ENCODE measurements at regions not wholly inside any gene's neighbourhood (a gene's known extent, or its start where the extent isn't known, plus 50 kb on each side); places are given as distances from the start of the nearest gene placed in this dataset.

DNA sequence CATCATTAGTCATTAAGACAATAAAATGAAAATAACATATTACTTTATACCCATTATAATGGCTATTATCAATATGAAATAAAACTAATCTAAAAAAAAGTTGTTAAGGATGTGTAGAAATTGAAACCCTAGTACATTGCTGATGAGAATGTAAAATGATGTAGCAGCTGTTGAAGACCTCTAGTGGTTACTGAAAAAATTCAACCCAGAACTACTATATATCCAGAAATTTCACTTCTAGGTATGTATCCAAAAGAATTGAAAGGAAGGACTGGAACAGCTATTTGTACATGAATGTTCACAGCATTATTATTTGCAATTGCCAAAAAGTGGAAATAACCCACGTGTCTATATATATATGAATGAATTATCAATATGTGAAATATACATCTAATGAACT lies 180.3 kb upstream of the KLHL4 start:
- no peak overlapping the region for H3K4me3 ChIP-seq (ENCODE audit: control insufficient read depth, low read depth, low read length)
- TF ChIP-seq, protein P1, sequence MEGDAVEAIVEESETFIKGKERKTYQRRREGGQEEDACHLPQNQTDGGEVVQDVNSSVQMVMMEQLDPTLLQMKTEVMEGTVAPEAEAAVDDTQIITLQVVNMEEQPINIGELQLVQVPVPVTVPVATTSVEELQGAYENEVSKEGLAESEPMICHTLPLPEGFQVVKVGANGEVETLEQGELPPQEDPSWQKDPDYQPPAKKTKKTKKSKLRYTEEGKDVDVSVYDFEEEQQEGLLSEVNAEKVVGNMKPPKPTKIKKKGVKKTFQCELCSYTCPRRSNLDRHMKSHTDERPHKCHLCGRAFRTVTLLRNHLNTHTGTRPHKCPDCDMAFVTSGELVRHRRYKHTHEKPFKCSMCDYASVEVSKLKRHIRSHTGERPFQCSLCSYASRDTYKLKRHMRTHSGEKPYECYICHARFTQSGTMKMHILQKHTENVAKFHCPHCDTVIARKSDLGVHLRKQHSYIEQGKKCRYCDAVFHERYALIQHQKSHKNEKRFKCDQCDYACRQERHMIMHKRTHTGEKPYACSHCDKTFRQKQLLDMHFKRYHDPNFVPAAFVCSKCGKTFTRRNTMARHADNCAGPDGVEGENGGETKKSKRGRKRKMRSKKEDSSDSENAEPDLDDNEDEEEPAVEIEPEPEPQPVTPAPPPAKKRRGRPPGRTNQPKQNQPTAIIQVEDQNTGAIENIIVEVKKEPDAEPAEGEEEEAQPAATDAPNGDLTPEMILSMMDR (conservative IDR thresholded peaks at IDR 0.05; ENCODE audit: control insufficient read depth, insufficient read depth, low read depth, low read length): no peak
- no peak for DNase-seq (ENCODE audit: low read depth)

DNA sequence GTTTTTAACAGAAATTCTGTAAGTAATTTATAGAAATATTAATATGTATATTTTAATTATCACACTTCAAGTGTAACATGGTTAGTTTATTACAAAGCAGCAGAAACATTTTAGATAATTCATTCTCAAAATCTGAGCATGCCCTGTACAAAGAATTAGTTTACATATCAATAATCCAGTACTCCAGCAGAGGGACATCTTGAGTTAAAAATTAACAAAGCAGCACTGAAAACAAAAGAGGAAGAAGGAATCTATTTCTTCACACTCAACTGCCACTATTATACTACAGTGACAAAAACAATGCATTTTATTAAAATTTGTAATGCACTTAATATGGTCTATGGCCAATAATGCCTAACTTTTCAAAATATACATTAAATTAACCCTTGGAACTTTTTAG lies 179.1 kb upstream of the KLHL4 start:
- DNase-seq (ENCODE audit: low read depth): peak; percentile 16
- TF ChIP-seq, protein P1 (conservative IDR thresholded peaks at IDR 0.05; ENCODE audit: control insufficient read depth, insufficient read depth, low read depth, low read length): peak; percentile 34
- H3K4me3 ChIP-seq (ENCODE audit: control insufficient read depth, low read depth, low read length): no peak overlapping the region

DNA sequence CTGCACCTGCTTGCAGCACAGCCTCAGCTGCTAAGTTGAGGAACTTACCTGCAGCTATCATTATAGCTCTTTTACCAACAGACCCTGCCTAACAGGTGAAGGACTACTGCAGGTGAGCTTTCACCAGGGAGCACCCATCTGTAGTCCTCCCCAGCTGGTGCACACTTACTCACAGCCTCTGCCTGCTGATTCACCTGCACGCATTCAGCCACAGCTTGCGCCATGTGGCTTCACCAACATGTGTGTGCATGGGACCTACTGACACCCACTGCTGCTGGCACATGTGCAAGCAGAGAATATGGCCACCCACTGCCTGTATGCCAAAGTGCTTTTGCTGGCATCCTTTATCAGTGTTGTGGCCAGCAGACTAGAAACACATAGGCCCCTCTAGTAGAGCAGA lies 146.7 kb upstream of the KLHL4 start:
- no peak for DNase-seq (ENCODE audit: low read depth)
- TF ChIP-seq, protein P1 (conservative IDR thresholded peaks at IDR 0.05; ENCODE audit: control insufficient read depth, insufficient read depth, low read depth, low read length): no peak
- no peak overlapping the region for H3K4me3 ChIP-seq (ENCODE audit: control insufficient read depth, low read depth, low read length)

DNA sequence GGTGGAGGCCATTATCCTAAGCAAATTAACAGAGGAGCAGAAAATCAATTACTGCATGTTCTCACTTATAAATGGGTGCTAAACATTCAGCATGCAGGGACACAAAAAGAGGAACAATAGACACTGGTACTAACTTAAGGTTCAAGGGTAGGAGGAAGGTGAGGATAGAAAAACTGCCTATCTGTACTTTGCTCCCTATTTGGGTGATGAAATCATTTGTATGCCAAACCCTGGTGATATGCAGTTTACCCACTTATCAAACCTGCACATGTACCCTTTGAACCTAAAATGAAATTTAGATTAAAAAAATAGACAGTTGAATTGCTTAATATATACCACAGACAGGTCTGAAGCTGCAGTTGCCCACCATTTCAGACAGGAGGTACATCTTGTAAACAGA lies 143.3 kb upstream of the KLHL4 start:
- DNase-seq (ENCODE audit: low read depth): no peak
- H3K4me3 ChIP-seq (ENCODE audit: control insufficient read depth, low read depth, low read length): no peak overlapping the region
- TF ChIP-seq, protein P1 (conservative IDR thresholded peaks at IDR 0.05; ENCODE audit: control insufficient read depth, insufficient read depth, low read depth, low read length): no peak

DNA sequence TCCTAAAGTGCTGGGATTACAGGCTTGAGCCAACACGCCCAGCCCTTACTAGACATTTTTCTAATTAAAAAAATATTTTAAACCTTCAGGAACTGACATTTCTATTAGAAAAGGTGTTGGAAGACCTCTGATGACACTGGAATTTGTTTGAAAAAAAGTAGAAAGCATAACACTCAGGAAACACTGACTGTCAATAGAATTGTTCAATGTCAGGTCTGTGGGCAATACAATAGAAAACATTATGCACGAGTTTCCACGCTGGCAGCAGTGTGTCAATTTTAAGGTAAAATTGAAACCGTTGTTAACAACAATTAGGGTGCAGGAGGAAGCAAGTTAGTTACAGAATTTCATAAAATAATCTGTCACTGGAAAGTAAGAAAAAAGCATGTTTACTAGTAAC lies 140.7 kb upstream of the KLHL4 start:
- TF ChIP-seq, protein P1 (conservative IDR thresholded peaks at IDR 0.05; ENCODE audit: control insufficient read depth, insufficient read depth, low read depth, low read length): no peak

DNA sequence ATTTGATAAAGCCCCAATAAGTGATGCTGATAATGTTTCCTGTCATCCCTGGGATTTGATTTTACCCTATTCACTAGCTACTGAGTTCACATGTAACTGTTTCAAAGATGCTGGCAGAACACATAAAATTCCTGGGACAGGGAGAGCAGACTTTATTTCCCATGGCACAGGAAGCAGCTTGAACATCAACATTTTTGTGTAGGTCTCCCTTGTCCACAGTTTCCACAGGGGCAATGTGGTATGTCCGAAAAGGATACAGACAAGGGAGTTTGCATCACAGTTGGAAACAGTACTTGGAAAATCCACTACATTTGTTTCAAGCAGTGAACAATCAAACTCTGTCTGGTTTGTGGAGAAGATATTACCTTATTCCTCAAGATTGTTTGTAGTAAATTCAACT lies 129.2 kb upstream of the KLHL4 start:
- TF ChIP-seq, protein P1 (conservative IDR thresholded peaks at IDR 0.05; ENCODE audit: control insufficient read depth, insufficient read depth, low read depth, low read length): no peak
- no peak for DNase-seq (ENCODE audit: low read depth)
- no peak overlapping the region for H3K4me3 ChIP-seq (ENCODE audit: control insufficient read depth, low read depth, low read length)

More for the DNA sequence above, 140.7 kb upstream of the KLHL4 start:
- H3K4me3 ChIP-seq (ENCODE audit: control insufficient read depth, low read depth, low read length): no peak overlapping the region
- no peak for DNase-seq (ENCODE audit: low read depth)

DNA sequence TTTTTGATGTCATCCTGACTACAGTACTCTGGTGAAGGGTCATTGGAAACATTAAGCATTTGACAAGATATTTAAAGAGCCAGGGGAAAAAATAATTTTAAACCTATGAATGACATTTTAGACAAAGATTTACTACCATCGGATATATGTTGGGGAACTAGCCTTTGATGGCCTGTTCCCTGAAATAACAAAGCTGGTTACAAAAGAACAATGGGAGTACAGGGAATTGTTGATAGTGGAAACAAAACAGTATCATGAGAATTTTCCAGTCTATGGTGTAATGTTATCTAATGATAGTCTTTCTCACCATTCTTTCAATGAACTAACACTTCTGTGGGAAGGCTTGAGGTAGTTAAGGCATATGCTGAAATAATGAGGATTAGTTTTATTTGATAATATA lies 125.9 kb upstream of the KLHL4 start:
- TF ChIP-seq, protein P1 (conservative IDR thresholded peaks at IDR 0.05; ENCODE audit: control insufficient read depth, insufficient read depth, low read depth, low read length): no peak
- no peak for DNase-seq (ENCODE audit: low read depth)
- H3K4me3 ChIP-seq (ENCODE audit: control insufficient read depth, low read depth, low read length): no peak overlapping the region
